ENCODE measurements at regions not wholly inside any gene's neighbourhood (a gene's known extent, or its start where the extent isn't known, plus 50 kb on each side); places are given as distances from the start of the nearest gene placed in this dataset.
"Not testable (repeated sequence)": the region's sequence is repeated elsewhere in the genome, so short reads cannot be mapped to it uniquely, and the experiment has no call there.

DNA sequence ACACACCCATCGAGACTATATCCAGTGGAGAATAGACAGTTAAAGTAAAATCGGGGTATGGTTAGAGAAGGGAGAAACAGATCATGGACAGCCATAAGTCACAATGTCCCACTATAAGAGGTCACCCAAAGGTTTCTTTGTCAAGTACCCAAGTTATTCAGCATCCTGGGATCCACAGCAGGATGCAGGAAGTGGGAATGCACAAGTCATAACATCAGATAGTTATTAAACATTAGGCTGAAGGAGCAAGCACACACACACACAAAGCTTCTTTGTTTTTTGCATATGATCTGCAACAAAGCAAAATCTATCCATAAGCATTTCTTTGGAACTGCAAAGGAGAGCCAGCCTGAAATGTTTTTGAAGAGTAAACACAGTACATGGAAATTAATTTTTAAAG, 111.6 kb downstream of the NOC3L start:
- POLR2A ChIA-PET = no interaction called here
- Mint-ChIP-seq H3K9me3 (no peaks in the 10 kb centered on the region), H3K36me3 (ENCODE audit: low read depth) (no peaks in the 10 kb centered on the region), H3K4me3 (no peak overlapping the region), H3K4me1 (no peaks in the 10 kb centered on the region), H3K27me3 (peaks cover 5% of the 10 kb centered on the region), H3K27ac (no peak overlapping the region)
- CTCF ChIA-PET = interaction anchor here (1.2 kb wide), 1 partner anchor 69 kb away, joined by 3 read pairs; no protein-coding TSS in a partner anchor
- no peak for DNase-seq

DNA sequence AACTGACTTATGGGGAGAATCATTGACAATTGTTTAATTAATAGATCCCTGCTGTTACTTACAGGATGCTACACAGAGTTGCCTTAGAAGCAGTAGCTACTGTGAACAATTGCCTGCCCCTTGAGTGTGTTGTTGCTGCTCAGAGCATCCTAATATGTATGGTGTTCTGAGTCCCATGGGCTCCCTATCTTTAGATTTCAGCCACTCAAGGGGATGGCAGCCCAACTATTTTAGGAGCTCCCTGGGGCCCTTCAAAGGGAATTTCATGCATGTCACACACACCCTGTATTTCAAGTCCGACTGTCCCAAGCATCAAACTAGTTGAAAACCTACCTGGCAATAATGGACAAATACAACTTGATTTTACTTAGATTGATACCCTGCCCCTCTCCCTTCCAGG, 111.2 kb downstream of the NOC3L start:
- H3K9me3 Mint-ChIP-seq = no peaks in the 10 kb centered on the region
- H3K27ac Mint-ChIP-seq = no peak overlapping the region
- DNase-seq = no peak
- peaks cover 5% of the 10 kb centered on the region for H3K27me3 Mint-ChIP-seq
- no peak overlapping the region for H3K4me3 Mint-ChIP-seq
- ChIA-PET POLR2A (no interaction called here), CTCF (no interaction called here)
- no peaks in the 10 kb centered on the region for H3K36me3 Mint-ChIP-seq (ENCODE audit: low read depth)
- H3K4me1 Mint-ChIP-seq = no peaks in the 10 kb centered on the region

DNA sequence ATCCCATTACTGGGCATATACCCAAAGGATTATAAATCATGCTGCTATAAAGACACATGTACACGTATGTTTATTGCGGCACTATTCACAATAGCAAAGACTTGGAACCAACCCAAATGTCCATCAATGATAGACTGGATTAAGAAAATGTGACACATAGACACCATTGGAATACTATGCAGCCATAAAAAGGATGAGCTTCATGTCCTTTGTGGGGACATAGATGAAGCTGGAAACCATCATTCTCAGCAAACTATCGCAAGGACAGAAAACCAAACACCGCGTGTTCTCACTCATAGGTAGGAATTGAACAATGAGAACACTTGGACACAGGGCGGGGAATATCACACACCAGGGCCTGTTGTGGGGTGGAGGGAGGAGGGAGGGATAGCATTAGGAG, 105.3 kb downstream of the NOC3L start:
- CTCF ChIA-PET; H3K27ac Mint-ChIP-seq; DNase-seq; H3K9me3 Mint-ChIP-seq; H3K4me1 Mint-ChIP-seq; POLR2A ChIA-PET; H3K4me3 Mint-ChIP-seq; H3K36me3 Mint-ChIP-seq (ENCODE audit: low read depth); H3K27me3 Mint-ChIP-seq: not testable (repeated sequence)

GRCh38 chr10:94260455-94260854, 102.3 kb downstream of the NOC3L start:
- no peak overlapping the region for H3K27ac Mint-ChIP-seq

DNA sequence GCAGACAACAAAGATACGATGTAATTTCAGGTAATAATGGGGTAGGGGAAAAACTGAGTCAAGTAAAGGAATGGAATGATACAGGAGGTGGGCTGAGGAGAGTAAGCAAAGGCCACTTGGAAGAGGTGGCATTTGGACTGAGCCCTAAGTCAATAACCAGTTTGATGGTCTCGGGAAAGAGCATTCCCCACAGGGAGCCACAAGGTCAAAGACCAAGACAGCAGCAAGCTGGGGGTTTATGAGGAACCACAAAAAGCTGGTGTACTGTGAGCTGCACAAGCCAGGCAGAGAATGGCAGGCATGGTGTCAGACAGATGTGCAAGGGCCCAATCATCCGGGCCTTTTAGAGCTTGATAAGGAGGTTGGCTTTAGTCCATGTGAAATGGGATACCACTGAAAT, 98.7 kb downstream of the NOC3L start:
- ChIA-PET POLR2A (no interaction called here), CTCF (no interaction called here)
- no peaks in the 10 kb centered on the region for H3K36me3 Mint-ChIP-seq (ENCODE audit: low read depth)
- H3K4me1 Mint-ChIP-seq = no peaks in the 10 kb centered on the region
- H3K27ac Mint-ChIP-seq = no peak overlapping the region
- no peak overlapping the region for H3K4me3 Mint-ChIP-seq
- peaks cover 15% of the 10 kb centered on the region for H3K27me3 Mint-ChIP-seq
- no peaks in the 10 kb centered on the region for H3K9me3 Mint-ChIP-seq
- no peak for DNase-seq

More at GRCh38 chr10:94260455-94260854, 102.3 kb downstream of the NOC3L start:
- Mint-ChIP-seq H3K4me1 (no peaks in the 10 kb centered on the region), H3K36me3 (ENCODE audit: low read depth) (no peaks in the 10 kb centered on the region), H3K4me3 (no peak overlapping the region), H3K9me3 (no peaks in the 10 kb centered on the region), H3K27me3 (peaks cover 8% of the 10 kb centered on the region)
- no peak for DNase-seq
- POLR2A ChIA-PET = no interaction called here
- CTCF ChIA-PET = no interaction called here

GRCh38 chr10:94266091-94266490, 96.6 kb downstream of the NOC3L start:
- DNase-seq = no peak
- Mint-ChIP-seq H3K4me1 (no peaks in the 10 kb centered on the region), H3K36me3 (ENCODE audit: low read depth) (no peaks in the 10 kb centered on the region), H3K27me3 (peaks cover 12% of the 10 kb centered on the region), H3K4me3 (no peak overlapping the region), H3K9me3 (peaks cover 3% of the 10 kb centered on the region), H3K27ac (no peak overlapping the region)
- CTCF ChIA-PET = interaction anchor here (0.8 kb wide), 1 partner anchor 55 kb away, joined by 5 read pairs; no protein-coding TSS in a partner anchor
- POLR2A ChIA-PET = no interaction called here

- Mint-ChIP-seq H3K4me3 (no peak overlapping the region), H3K36me3 (ENCODE audit: low read depth) (no peaks in the 10 kb centered on the region), H3K27me3 (peaks cover 8% of the 10 kb centered on the region), H3K9me3 (peaks cover 11% of the 10 kb centered on the region), H3K27ac (no peak overlapping the region), H3K4me1 (no peaks in the 10 kb centered on the region)
- ChIA-PET CTCF (interaction anchor here (0.7 kb wide), 1 partner anchor 51 kb away, joined by 4 read pairs; no protein-coding TSS in a partner anchor), POLR2A (no interaction called here)
- DNase-seq = no peak
Observed at GRCh38 chr10:94268652-94269051, 94.1 kb downstream of the NOC3L start.

- no peaks in the 10 kb centered on the region for H3K27me3 Mint-ChIP-seq
- H3K4me3 Mint-ChIP-seq = no peak overlapping the region
- no peaks in the 10 kb centered on the region for H3K36me3 Mint-ChIP-seq (ENCODE audit: low read depth)
- no peaks in the 10 kb centered on the region for H3K4me1 Mint-ChIP-seq
- H3K9me3 Mint-ChIP-seq = peaks cover 11% of the 10 kb centered on the region
- H3K27ac Mint-ChIP-seq = no peak overlapping the region
- ChIA-PET POLR2A (no interaction called here), CTCF (no interaction called here)
- no peak for DNase-seq
Observed at GRCh38 chr10:94274142-94274787, 88.5 kb downstream of the NOC3L start.

GRCh38 chr10:94276140-94276539, 86.6 kb downstream of the NOC3L start:
- H3K27me3 Mint-ChIP-seq = peaks cover 9% of the 10 kb centered on the region
- no peak overlapping the region for H3K4me3 Mint-ChIP-seq
- no peaks in the 10 kb centered on the region for H3K36me3 Mint-ChIP-seq (ENCODE audit: low read depth)
- ChIA-PET POLR2A (no interaction called here), CTCF (interaction anchor here (1.5 to 4.7 kb wide), 2 partner anchors 25 to 45 kb away, joined by 5 to 27 read pairs; no protein-coding TSS in a partner anchor)
- peaks cover 2% of the 10 kb centered on the region for H3K4me1 Mint-ChIP-seq
- no peak for DNase-seq
- peaks cover 8% of the 10 kb centered on the region for H3K9me3 Mint-ChIP-seq
- no peak overlapping the region for H3K27ac Mint-ChIP-seq

GRCh38 chr10:94277450-94277849, 85.3 kb downstream of the NOC3L start:
- CTCF ChIA-PET = interaction anchor here (1.0 to 4.7 kb wide), 4 partner anchors 23 to 169 kb away, joined by 3 to 27 read pairs (median 10); no protein-coding TSS in a partner anchor
- H3K36me3 Mint-ChIP-seq (ENCODE audit: low read depth) = no peaks in the 10 kb centered on the region

GRCh38 chr10:94279835-94280709, 82.7 kb downstream of the NOC3L start:
- peaks cover 3% of the 10 kb centered on the region for H3K36me3 Mint-ChIP-seq (ENCODE audit: low read depth)
- H3K9me3 Mint-ChIP-seq = no peaks in the 10 kb centered on the region
- no peak overlapping the region for H3K4me3 Mint-ChIP-seq
- CTCF ChIA-PET = interaction anchor here (1.6 to 4.7 kb wide), 4 partner anchors 41 to 164 kb away, joined by 4 to 29 read pairs (median 20); no protein-coding TSS in a partner anchor
- no peak overlapping the region for H3K27ac Mint-ChIP-seq
- peak; percentile 64 for DNase-seq
- peaks cover 14% of the 10 kb centered on the region for H3K4me1 Mint-ChIP-seq
- peaks cover 22% of the 10 kb centered on the region for H3K27me3 Mint-ChIP-seq
- POLR2A ChIA-PET = no interaction called here

More at GRCh38 chr10:94277450-94277849, 85.3 kb downstream of the NOC3L start:
- H3K27me3 Mint-ChIP-seq = peaks cover 12% of the 10 kb centered on the region
- no peak overlapping the region for H3K4me3 Mint-ChIP-seq
- peaks cover 8% of the 10 kb centered on the region for H3K4me1 Mint-ChIP-seq
- H3K9me3 Mint-ChIP-seq = peaks cover 2% of the 10 kb centered on the region
- DNase-seq = no peak
- POLR2A ChIA-PET = no interaction called here
- no peak overlapping the region for H3K27ac Mint-ChIP-seq

DNA sequence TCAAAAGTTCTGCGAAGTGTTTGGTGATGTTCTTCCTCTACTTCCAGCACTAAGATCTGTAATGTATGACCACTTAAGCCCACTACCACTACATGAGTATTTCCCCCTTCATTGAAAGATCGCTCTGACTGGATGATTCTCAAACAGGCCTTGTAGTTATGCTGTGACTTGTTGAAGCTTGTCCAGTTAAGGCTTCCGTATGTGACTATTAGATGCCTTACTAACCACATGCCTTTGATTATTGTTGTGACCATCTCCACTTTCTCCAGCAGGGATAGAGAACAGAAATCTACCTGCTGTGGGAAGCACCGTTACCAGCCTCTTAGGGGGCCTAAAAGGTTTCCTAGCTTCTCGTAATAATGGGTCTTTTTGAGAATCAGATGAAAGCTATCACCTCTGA, 81.1 kb downstream of the NOC3L start:
- DNase-seq = no peak
- no peak overlapping the region for H3K4me3 Mint-ChIP-seq
- no peak overlapping the region for H3K27ac Mint-ChIP-seq
- peaks cover 25% of the 10 kb centered on the region for H3K27me3 Mint-ChIP-seq
- peaks cover 27% of the 10 kb centered on the region for H3K4me1 Mint-ChIP-seq
- no peaks in the 10 kb centered on the region for H3K9me3 Mint-ChIP-seq
- POLR2A ChIA-PET = no interaction called here
- peaks cover 3% of the 10 kb centered on the region for H3K36me3 Mint-ChIP-seq (ENCODE audit: low read depth)
- CTCF ChIA-PET = interaction anchor here (0.7 to 3.6 kb wide), 3 partner anchors 26 to 162 kb away, joined by 3 to 29 read pairs (median 5); no protein-coding TSS in a partner anchor

GRCh38 chr10:94282369-94282768, 80.4 kb downstream of the NOC3L start:
- Mint-ChIP-seq H3K9me3 (no peaks in the 10 kb centered on the region), H3K4me1 (peaks cover 31% of the 10 kb centered on the region), H3K4me3 (no peak overlapping the region), H3K36me3 (ENCODE audit: low read depth) (peaks cover 3% of the 10 kb centered on the region), H3K27ac (no peak overlapping the region), H3K27me3 (peaks cover 25% of the 10 kb centered on the region)
- ChIA-PET CTCF (interaction anchor here (0.9 to 3.6 kb wide), 5 partner anchors 17 to 162 kb away, joined by 3 to 29 read pairs (median 5); no protein-coding TSS in a partner anchor), POLR2A (no interaction called here)
- no peak for DNase-seq

Data from activated CD4-positive, alpha-beta memory T cell treated with anti-CD3 and anti-CD28 coated beads, Interleukin-2, amount 10 ng/mL, durations not matched to agents 7 days and 5 days (primary cell).